OCI-LY3 (cell line): ENCODE measurements at regions not wholly inside any gene's neighbourhood (a gene's known extent, or its start where the extent isn't known, plus 50 kb on each side); places are given as distances from the start of the nearest gene placed in this dataset.

Experiments
- H2AFZ ChIP-seq: fragments of 200-600, 300-600 bp; shearing (Covaris generic); 2 replicates; pipeline ENCODE4 v1.6.0; 2014; ENCODE audit warnings: antibody characterized with exemption, low read depth, low read length
- H3K27ac ChIP-seq: fragments of 200-600, 300-600 bp; sonication (generic); 2 replicates; pipeline ENCODE4 v1.5.1; 2014; ENCODE audit warnings: mild to moderate bottlenecking, low read length, moderate library complexity, mixed read lengths
- H3K27me3 ChIP-seq: fragments of 200-600, 300-600 bp; sonication (generic); 2 replicates; pipeline ENCODE4 v1.6.1; 2014; ENCODE audit warnings: low read depth, low read length, mixed read lengths
- H3K36me3 ChIP-seq: fragments of 200-600, 300-600 bp; sonication (generic); replicated peaks from 2 replicates; pipeline ENCODE3; 2014; ENCODE audit warnings: low read depth, low read length, mixed read lengths
- H3K4me1 ChIP-seq: fragments of 300-600, 200-600 bp; sonication (generic); 2 replicates; pipeline ENCODE4 v1.6.1; 2014; ENCODE audit warnings: low read length, mixed read lengths
- H3K4me2 ChIP-seq: fragments of 200-600, 300-600 bp; sonication (generic); 2 replicates; pipeline ENCODE4 v1.6.1; 2014; ENCODE audit warnings: low read length, mixed read lengths
- H3K4me3 ChIP-seq: fragments of 300-600, 200-600 bp; sonication (generic); 2 replicates; pipeline ENCODE4 v1.5.1; 2014; ENCODE audit warnings: antibody characterized with exemption, mild to moderate bottlenecking, low read length, moderate library complexity
- H3K79me2 ChIP-seq: fragments of 300-600, 200-600 bp; shearing (Covaris generic); 2 replicates; pipeline ENCODE4 v1.6.1; 2014; ENCODE audit warnings: mild to moderate bottlenecking, low read length, mixed read lengths
- H3K9ac ChIP-seq: fragments of 300-600, 200-600 bp; shearing (Covaris generic); 2 replicates; pipeline ENCODE4 v1.6.0; 2014; ENCODE audit warnings: mild to moderate bottlenecking, low read length, moderate library complexity
- H3K9me3 ChIP-seq: fragments of 200-600, 300-600 bp; shearing (Covaris generic); 2 replicates; pipeline ENCODE4 v1.6.1; 2014; ENCODE audit warnings: low read length, mixed read lengths; ENCODE audit not compliant: insufficient read depth
- H4K20me1 ChIP-seq: fragments of 200-600, 300-600 bp; sonication (generic); 2 replicates; pipeline ENCODE4 v1.6.1; 2016; ENCODE audit warnings: low read length, mixed read lengths; ENCODE audit not compliant: insufficient read depth
- EZH2phosphoT487 ChIP-seq: fragments of 200-600 bp; shearing (Covaris generic); IDR thresholded peaks from 2 replicates; pipeline ENCODE4 v1.6.1; 2018; ENCODE audit warnings: antibody characterized with exemption, mixed run types, low read depth
- TF ChIP-seq, protein P1 (sequence below): fragments of 200-600, 300-600 bp; sonication (generic); IDR thresholded peaks from 2 replicates; pipeline ENCODE4 v1.5.1; 2014; ENCODE audit warnings: antibody characterized with exemption, low read length, low read depth

DNA sequence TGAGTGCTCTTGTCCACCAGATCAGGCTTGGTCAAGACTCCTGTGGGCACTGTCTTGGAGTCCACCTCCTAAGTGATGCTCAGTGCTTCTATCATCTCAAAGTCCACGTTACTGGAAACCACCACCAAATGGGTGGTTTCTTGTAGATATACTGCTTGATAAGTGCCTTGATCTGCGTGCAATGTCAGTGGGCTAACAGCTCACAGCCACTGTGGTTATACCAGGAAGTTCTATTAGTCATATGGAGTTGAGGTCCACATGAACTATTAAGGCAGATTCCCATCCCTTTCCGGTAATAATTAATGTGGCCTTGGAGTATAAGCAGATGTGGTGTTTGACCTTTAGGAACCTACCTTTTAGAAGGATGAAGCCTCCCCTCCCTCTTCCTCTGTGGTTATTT is 161.9 kb downstream of the ZNF518B start:
- no peak overlapping the region for H2AFZ ChIP-seq
- H4K20me1 ChIP-seq: no peaks in the 10 kb centered on the region
- H3K9me3 ChIP-seq: no peaks in the 10 kb centered on the region
- H3K27ac ChIP-seq: no peak overlapping the region
- peaks cover 31% of the 10 kb centered on the region for H3K27me3 ChIP-seq
- H3K4me1 ChIP-seq: no peaks in the 10 kb centered on the region
- no peak overlapping the region for H3K4me2 ChIP-seq
- TF ChIP-seq, protein P1, sequence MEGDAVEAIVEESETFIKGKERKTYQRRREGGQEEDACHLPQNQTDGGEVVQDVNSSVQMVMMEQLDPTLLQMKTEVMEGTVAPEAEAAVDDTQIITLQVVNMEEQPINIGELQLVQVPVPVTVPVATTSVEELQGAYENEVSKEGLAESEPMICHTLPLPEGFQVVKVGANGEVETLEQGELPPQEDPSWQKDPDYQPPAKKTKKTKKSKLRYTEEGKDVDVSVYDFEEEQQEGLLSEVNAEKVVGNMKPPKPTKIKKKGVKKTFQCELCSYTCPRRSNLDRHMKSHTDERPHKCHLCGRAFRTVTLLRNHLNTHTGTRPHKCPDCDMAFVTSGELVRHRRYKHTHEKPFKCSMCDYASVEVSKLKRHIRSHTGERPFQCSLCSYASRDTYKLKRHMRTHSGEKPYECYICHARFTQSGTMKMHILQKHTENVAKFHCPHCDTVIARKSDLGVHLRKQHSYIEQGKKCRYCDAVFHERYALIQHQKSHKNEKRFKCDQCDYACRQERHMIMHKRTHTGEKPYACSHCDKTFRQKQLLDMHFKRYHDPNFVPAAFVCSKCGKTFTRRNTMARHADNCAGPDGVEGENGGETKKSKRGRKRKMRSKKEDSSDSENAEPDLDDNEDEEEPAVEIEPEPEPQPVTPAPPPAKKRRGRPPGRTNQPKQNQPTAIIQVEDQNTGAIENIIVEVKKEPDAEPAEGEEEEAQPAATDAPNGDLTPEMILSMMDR: no peak
- TF ChIP-seq EZH2phosphoT487: no peak
- H3K36me3 ChIP-seq: no peaks in the 10 kb centered on the region
- H3K4me3 ChIP-seq: no peak overlapping the region
- no peaks in the 10 kb centered on the region for H3K79me2 ChIP-seq
- no peak overlapping the region for H3K9ac ChIP-seq

DNA sequence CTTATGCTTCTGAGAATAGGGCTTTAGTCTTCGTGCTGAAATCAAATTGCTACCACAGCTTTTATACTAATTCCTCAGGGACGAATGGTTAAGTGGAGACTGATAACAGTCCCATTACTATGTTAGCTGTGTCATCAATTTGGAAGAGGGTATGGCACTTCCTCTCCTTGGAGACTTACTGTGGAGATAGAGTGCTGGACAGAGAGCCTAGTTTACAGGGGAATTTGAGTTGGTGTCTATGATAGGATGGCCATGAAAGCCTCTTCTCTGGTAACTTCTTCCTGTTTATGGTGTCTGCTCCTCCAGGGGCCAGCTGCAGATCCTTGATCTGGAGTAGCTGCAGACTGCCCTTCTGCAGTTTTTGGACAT is 167.7 kb downstream of the ZNF518B start:
- no peak overlapping the region for H3K27ac ChIP-seq
- no peak for TF ChIP-seq EZH2phosphoT487
- TF ChIP-seq, protein P1: no peak
- H3K27me3 ChIP-seq: peaks cover 30% of the 10 kb centered on the region
- no peaks in the 10 kb centered on the region for H4K20me1 ChIP-seq
- H2AFZ ChIP-seq: no peak overlapping the region
- no peaks in the 10 kb centered on the region for H3K9me3 ChIP-seq
- H3K4me2 ChIP-seq: no peak overlapping the region
- H3K36me3 ChIP-seq: no peaks in the 10 kb centered on the region
- no peaks in the 10 kb centered on the region for H3K79me2 ChIP-seq
- no peaks in the 10 kb centered on the region for H3K4me1 ChIP-seq
- H3K4me3 ChIP-seq: no peak overlapping the region
- H3K9ac ChIP-seq: no peak overlapping the region

DNA sequence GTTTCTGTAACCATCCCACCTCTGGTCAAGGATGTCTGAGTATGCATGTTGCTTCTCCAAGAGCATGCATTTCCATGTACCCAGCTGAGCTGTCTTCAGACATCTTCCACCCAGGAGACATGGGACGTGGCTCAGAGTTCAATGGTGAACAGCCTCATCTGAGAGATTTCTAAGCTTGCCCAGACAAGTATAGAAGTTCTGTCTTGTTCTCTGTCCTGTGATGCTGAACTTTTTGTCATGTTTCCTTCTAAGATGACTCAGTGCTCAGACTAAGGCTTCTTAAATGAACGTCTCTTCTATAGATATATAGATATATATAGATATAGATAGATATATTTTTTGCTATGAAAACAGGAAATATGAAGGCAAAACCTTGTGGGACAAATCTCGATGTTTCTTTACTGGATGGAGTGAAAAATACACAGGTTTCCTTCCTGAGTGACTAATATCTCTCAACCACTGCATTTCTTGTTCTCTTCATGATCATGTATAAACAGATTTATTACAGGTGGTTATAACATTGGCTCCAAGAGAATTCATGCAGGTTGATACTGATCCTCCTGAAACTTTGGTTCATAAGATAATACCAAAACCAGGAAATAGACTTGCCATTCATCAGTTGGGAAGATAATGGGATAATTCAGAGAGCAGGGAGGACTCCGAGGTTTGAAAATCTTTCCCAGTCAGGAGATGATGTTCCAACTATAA is 168.2 kb downstream of the ZNF518B start:
- Histone ChIP-seq H4K20me1 (no peaks in the 10 kb centered on the region), H2AFZ (no peak overlapping the region), H3K9me3 (no peaks in the 10 kb centered on the region), H3K4me3 (no peak overlapping the region), H3K4me2 (no peak overlapping the region), H3K9ac (no peak overlapping the region), H3K4me1 (no peaks in the 10 kb centered on the region), H3K36me3 (no peaks in the 10 kb centered on the region), H3K27ac (no peak overlapping the region), H3K27me3 (peaks cover 32% of the 10 kb centered on the region), H3K79me2 (no peaks in the 10 kb centered on the region)
- TF ChIP-seq, protein P1: no peak
- no peak for TF ChIP-seq EZH2phosphoT487

DNA sequence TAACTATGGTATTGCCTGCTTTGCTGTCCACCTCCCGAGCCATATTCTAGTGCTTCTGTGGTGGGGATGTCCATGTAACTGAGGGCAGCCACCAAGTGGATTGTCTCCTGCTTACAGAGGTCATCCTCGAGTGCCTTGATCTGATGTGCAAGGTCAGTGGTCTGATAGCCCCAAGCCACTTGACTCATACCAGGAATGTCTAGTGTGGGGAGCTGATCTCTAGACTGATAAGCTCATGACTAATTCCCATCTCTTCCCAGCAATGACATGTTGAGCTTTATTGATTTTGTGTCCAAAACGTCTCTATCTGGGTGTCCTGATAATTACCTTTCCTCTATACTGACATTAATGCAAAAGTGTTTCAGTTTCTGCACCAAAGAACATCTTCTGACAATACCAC is 168.4 kb upstream of the WDR1 start:
- TF ChIP-seq EZH2phosphoT487: no peak
- TF ChIP-seq, protein P1: no peak
- H3K9ac ChIP-seq: no peak overlapping the region
- no peaks in the 10 kb centered on the region for H3K9me3 ChIP-seq
- no peak overlapping the region for H3K27ac ChIP-seq
- no peak overlapping the region for H3K4me2 ChIP-seq
- no peak overlapping the region for H3K4me3 ChIP-seq
- no peaks in the 10 kb centered on the region for H3K79me2 ChIP-seq
- H4K20me1 ChIP-seq: no peaks in the 10 kb centered on the region
- H3K4me1 ChIP-seq: no peaks in the 10 kb centered on the region
- H2AFZ ChIP-seq: no peak overlapping the region
- H3K27me3 ChIP-seq: peaks cover 41% of the 10 kb centered on the region
- no peaks in the 10 kb centered on the region for H3K36me3 ChIP-seq
